Osteocyte (in vitro differentiated cells): ENCODE measurements at regions not wholly inside any gene's neighbourhood (a gene's known extent, or its start where the extent isn't known, plus 50 kb on each side); places are given as distances from the start of the nearest gene placed in this dataset.

ENCODE experiments used
- DNase-seq: peaks from one replicate; pipeline ENCODE4 v3.0.0; 2021; ENCODE audit warnings: mixed read lengths; ENCODE audit not compliant: unreplicated experiment; ENCODE audit errors: extremely low spot score
- H3K27ac Mint-ChIP-seq: one replicate; pipeline ENCODE4 v1.8.0; 2021; ENCODE audit warnings: mild to moderate bottlenecking, mixed read lengths; ENCODE audit not compliant: unreplicated experiment
- H3K27me3 Mint-ChIP-seq: one replicate; pipeline ENCODE4 v1.8.0; 2021; ENCODE audit warnings: mixed read lengths; ENCODE audit not compliant: unreplicated experiment
- H3K36me3 Mint-ChIP-seq: one replicate; pipeline ENCODE4 v1.8.0; 2021; ENCODE audit warnings: mixed read lengths; ENCODE audit not compliant: unreplicated experiment
- H3K4me1 Mint-ChIP-seq: one replicate; pipeline ENCODE4 v1.8.0; 2021; ENCODE audit warnings: mixed read lengths; ENCODE audit not compliant: unreplicated experiment
- H3K4me3 Mint-ChIP-seq: one replicate; pipeline ENCODE4 v1.8.0; 2021; ENCODE audit warnings: mild to moderate bottlenecking, moderate library complexity, mixed read lengths; ENCODE audit not compliant: unreplicated experiment
- H3K9me3 Mint-ChIP-seq: one replicate; pipeline ENCODE4 v1.8.0; 2021; ENCODE audit warnings: mixed read lengths; ENCODE audit not compliant: unreplicated experiment
- TF ChIP-seq, protein P1 (sequence below): fragments of 200-600 bp; sonication (generic); IDR thresholded peaks from 2 replicates; pipeline ENCODE4 v1.5.0; 2021; ENCODE audit warnings: antibody characterized with exemption, mild to moderate bottlenecking, moderate library complexity

DNA sequence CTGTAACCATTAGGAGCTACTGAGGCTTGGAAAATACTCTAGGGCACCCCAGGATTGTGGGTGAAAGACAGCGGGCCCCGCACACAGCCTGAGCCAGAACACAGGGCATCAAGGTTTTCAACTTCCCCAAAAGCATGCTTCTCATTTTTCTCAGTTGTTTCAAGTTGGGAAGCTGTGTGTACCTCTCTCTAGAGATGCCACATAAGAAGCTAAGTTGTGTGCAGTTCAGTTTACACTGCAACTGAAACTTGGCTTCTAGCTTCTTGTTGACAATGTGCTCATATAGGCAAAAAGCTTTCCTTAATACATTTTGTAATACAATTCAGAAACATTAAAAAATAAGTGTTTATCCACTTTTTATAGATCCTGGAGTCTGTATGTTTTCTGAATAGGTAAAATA lies 88.1 kb upstream of the PTPRR start:
- TF ChIP-seq, protein P1, sequence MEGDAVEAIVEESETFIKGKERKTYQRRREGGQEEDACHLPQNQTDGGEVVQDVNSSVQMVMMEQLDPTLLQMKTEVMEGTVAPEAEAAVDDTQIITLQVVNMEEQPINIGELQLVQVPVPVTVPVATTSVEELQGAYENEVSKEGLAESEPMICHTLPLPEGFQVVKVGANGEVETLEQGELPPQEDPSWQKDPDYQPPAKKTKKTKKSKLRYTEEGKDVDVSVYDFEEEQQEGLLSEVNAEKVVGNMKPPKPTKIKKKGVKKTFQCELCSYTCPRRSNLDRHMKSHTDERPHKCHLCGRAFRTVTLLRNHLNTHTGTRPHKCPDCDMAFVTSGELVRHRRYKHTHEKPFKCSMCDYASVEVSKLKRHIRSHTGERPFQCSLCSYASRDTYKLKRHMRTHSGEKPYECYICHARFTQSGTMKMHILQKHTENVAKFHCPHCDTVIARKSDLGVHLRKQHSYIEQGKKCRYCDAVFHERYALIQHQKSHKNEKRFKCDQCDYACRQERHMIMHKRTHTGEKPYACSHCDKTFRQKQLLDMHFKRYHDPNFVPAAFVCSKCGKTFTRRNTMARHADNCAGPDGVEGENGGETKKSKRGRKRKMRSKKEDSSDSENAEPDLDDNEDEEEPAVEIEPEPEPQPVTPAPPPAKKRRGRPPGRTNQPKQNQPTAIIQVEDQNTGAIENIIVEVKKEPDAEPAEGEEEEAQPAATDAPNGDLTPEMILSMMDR = no peak
- Mint-ChIP-seq H3K4me3 (no peak overlapping the region), H3K27me3 (no peaks in the 10 kb centered on the region), H3K36me3 (no peaks in the 10 kb centered on the region), H3K27ac (no peak overlapping the region), H3K9me3 (no peaks in the 10 kb centered on the region), H3K4me1 (peaks cover 8% of the 10 kb centered on the region)
- DNase-seq = no peak

DNA sequence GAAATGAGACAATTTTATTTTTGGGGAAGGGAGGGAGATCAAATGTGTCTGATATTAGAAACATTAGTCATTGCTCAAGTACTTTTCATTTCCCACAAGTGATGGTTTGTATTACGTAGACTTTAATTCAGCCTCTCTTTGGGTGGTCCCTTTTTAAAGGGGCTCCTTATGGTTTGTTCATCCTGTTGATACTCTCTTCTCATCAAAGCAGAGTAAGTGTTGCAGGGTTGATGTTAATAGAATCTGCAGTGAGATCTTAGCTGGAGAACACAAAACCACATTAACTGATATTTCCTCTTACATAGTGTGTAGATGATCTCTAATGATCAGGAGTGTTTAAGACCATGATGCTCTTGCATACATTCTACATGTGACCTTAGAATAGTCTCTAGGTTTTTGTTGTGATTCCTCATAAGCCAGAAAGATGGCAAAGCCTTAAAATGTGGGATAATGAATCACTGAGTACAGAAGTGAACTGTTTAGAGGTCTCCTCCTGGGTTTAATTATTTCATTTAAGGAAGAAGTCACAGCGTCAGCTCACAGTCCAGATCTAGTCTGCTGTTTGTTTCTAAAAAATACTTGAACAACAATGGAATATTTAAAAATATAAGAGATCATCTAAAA lies 87.4 kb upstream of the PTPRR start:
- no peaks in the 10 kb centered on the region for H3K27me3 Mint-ChIP-seq
- peaks cover 8% of the 10 kb centered on the region for H3K4me1 Mint-ChIP-seq
- no peak for DNase-seq
- no peak overlapping the region for H3K27ac Mint-ChIP-seq
- TF ChIP-seq, protein P1 = no peak
- H3K36me3 Mint-ChIP-seq = no peaks in the 10 kb centered on the region
- H3K9me3 Mint-ChIP-seq = no peaks in the 10 kb centered on the region
- H3K4me3 Mint-ChIP-seq = no peak overlapping the region

DNA sequence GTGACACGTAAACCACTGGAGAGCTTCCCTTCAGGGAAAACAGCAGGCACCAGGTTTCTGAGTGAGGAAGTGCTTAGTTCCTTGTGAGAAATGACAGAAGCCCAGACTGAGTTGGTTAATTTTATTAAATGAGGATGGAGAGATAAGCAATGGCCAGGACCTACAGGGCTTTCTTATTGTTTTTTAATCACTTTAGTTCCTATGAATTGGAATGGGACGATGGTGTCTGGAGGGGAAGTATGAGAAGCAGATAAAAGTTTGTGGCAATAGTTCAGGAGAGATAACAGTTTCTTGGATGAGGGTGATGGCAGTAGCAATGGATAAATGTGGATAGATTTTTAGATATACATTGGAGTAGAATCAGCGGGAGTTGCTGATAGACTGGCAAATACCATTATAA lies 86.5 kb upstream of the PTPRR start:
- no peaks in the 10 kb centered on the region for H3K27me3 Mint-ChIP-seq
- TF ChIP-seq, protein P1 = no peak
- H3K27ac Mint-ChIP-seq = no peak overlapping the region
- no peak for DNase-seq
- H3K9me3 Mint-ChIP-seq = no peaks in the 10 kb centered on the region
- no peak overlapping the region for H3K4me3 Mint-ChIP-seq
- no peaks in the 10 kb centered on the region for H3K36me3 Mint-ChIP-seq
- H3K4me1 Mint-ChIP-seq = peaks cover 8% of the 10 kb centered on the region

DNA sequence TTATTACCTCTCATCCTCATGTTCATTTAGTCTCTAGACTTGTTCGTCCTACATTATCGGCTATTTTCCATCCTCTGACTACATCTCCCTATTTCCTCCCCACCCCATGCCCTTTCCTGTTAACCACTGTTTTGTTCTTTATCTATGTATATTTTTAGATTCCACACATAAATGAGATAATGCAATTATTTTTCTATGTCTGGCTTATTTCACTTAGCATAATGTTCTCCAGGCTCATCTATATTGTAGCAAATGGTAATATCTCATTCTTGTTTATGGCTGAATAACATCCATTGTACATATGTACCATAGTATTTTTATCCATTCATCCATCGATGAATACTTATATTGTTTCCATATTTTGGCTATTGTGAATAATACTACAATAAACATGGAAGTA lies 84.6 kb upstream of the PTPRR start:
- no peaks in the 10 kb centered on the region for H3K36me3 Mint-ChIP-seq
- peaks cover 7% of the 10 kb centered on the region for H3K4me1 Mint-ChIP-seq
- no peak overlapping the region for H3K27ac Mint-ChIP-seq
- TF ChIP-seq, protein P1 = no peak
- no peak overlapping the region for H3K4me3 Mint-ChIP-seq
- no peak for DNase-seq
- no peaks in the 10 kb centered on the region for H3K9me3 Mint-ChIP-seq
- no peaks in the 10 kb centered on the region for H3K27me3 Mint-ChIP-seq

DNA sequence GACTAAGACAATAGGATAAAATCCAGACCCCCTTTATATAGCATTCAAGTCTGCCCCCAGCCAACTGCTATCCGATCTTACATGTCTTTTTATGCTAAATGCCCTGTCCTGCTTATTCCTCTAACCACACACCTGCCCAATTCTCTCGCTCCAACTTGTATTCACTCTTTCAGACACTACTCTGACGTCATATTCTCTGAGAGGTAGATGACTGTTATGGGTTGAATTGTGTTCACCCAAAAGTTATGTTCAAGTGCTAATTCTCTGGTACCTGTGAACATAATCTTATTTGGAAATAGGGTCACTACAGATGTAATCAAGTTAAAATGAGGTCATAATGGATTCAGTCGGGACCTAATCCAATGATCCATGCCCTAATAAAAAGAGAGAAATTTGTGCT lies 84.0 kb upstream of the PTPRR start:
- peaks cover under 1% of the 10 kb centered on the region for H3K9me3 Mint-ChIP-seq
- no peaks in the 10 kb centered on the region for H3K36me3 Mint-ChIP-seq
- TF ChIP-seq, protein P1 = no peak
- H3K27ac Mint-ChIP-seq = no peak overlapping the region
- no peak overlapping the region for H3K4me3 Mint-ChIP-seq
- no peak for DNase-seq
- H3K4me1 Mint-ChIP-seq = peaks cover 9% of the 10 kb centered on the region
- H3K27me3 Mint-ChIP-seq = no peaks in the 10 kb centered on the region
